ENCODE measurements at regions not wholly inside any gene's neighbourhood (a gene's known extent, or its start where the extent isn't known, plus 50 kb on each side); places are given as distances from the start of the nearest gene placed in this dataset.

GRCh38 chr6:90663873-90664272 lies 77.0 kb upstream of the MAP3K7 start:
- TF ChIP-seq CTCF (conservative IDR thresholded peaks at IDR 0.05) (no peak), EZH2 (IDR thresholded peaks at IDR 0.05; ENCODE audit: low read depth) (no peak)
